Lung microvascular endothelial cell (primary cell): ENCODE measurements at regions not wholly inside any gene's neighbourhood (a gene's known extent, or its start where the extent isn't known, plus 50 kb on each side); places are given as distances from the start of the nearest gene placed in this dataset.

Source experiments
- DNase-seq, 2 donors: peaks; one replicate each; pipeline versions ENCODE4 v3.0.0 to v3.0.0-alpha.2; 2010; ENCODE audit warnings: low read depth in 2 of 2

DNA sequence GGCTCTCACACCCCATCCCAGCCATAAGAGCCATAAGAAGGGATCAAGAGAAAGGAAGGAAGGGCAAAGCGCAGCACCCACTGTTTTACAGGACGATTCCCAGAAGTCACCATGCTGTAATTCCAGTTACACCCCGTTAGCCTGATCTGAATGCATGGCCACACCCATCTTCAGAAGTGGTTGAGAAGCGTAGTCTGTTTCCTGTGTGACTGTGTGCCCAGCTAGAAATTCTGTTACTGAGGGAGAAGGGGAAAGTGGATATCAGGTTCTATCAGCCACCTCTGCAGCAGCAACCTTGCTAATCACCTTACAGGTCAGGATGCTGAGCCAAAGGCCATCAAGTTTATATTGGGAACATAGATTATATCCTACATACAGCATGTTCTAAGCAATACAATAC lies 260.0 kb downstream of the ABHD5 start:
- no peak for DNase-seq

GRCh38 chr3:43951813-43952212 lies 261.1 kb downstream of the ABHD5 start:
- no peak for DNase-seq

DNA sequence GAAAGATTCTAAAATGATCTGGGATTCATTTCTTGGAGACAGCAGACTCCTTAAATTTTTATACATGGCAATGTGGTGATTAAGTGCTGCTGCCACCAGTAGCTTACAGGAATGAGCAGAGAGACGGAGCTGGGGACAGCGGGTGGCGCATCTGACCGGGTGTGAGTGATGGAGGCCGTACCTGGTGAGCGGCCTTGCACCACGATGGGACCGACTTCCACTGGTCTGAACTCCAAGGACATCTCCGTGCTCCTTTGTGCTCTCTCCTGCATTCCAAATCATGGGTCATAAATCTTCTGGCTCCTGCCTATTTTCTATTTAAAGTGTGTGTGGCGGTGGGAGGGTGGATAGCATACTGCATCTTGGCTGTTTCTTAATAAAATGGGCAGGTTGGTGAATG lies 262.6 kb downstream of the ABHD5 start:
- no peak for DNase-seq

- DNase-seq, result peak; percentile 6 to 8
These were observed 263.3 kb downstream of the ABHD5 start for GRCh38 chr3:43953814-43954692.

DNA sequence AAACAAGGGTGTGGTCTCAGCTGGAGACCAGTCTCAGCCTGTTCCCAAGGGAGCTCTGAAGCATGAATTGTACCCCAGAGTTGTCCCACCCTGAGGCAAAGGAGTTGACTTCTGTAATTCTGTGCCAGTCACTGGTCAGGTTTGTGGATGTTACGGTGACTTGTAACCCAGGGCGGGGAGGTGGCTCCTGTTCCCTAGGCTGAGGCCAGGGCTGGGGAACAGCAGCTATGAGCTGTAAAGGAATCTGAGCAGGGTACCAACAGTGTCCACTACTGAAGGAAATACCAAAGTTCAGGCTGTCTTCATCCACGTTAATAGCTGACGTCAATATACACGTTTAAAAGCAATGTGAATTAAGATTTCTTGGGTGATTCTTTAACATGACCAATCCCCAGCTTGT lies 266.2 kb downstream of the ABHD5 start:
- no peak for DNase-seq

DNA sequence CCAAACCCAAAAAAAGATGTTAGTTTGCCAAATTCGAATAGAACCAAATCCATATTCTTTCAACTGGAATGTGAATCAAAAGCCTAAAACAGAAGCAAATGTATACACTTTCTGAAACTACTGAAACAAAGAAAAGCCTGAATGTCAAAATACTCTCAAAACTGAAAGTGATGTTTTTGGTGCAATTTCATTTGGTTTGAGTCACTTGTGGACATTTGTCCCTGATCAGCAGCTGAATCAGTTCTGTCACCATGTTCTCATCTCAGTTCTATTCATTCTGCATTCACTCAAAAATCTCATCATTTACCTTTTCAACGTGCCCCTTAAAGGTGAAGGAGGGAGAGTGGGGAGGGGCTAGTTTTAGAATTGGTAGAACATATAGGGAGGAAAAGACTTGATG lies 266.8 kb downstream of the ABHD5 start:
- DNase-seq, result no peak

GRCh38 chr3:43958005-43958770 lies 267.4 kb downstream of the ABHD5 start:
- no peak for DNase-seq

- no peak for DNase-seq
These were observed 268.2 kb downstream of the ABHD5 start for GRCh38 chr3:43958973-43959372.

- no peak for DNase-seq
These were observed 269.0 kb downstream of the ABHD5 start for GRCh38 chr3:43959498-43960447.

- no peak for DNase-seq
These were observed 269.7 kb downstream of the ABHD5 start for GRCh38 chr3:43960448-43960840.

DNA sequence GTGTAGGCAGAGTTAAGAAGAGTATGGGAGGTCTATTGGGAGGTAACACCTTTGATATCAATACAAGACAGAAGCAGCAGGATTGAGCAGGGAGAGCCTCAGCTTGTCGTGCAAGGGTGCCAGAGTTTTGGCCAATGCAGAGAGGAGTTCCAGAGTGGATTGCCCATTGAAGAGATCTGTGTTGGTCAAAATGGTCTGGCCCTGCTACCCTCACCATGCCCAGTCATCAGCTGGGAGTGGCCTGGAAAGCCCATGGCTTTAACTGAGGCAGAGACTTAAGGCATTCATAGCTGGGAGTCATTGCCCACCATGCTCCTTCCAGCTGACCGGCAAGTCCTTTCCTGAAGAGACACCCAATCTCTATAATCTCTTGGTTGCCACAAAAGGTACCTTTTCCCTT lies 271.3 kb downstream of the ABHD5 start:
- DNase-seq, result no peak

DNA sequence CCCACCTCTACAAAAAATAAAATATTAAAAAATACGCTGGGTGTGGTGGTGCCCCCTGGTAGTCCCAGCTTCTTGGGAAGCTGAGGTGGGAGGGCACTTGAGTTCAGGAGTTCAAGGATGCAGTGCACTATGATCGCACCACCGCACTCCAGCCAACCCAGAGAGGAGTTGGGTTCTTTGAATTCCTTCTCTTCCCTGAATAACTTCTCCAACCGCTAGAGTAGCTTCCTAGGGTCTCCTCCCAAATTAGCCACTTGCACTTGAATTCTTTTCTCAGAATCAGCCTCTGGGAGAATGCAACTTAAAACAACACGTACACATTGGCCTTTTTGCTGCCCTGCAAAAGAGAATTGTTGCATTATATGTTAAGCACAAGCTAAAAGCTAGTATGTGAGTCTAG lies 272.5 kb downstream of the ABHD5 start:
- no peak for DNase-seq

DNA sequence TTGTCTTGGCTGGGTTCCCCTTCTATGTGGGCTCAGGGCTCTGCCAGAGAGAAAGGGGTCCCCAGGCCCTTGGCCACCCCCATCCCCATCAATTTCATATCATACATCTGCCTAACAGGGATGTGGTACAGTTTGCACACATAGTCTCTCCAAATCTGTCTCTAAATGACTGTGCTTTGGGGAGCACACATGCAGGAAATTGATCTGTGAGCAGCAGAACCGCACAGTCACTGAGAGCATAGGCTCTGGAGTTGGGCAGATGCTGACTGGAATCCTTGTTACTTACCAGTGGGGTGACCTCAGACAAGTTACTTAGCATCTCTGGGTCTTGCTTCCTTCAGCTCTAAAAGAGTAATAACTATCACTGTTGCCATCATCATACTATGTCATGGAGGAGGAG lies 273.9 kb downstream of the ABHD5 start:
- DNase-seq, result no peak

GRCh38 chr3:43965656-43966055 lies 274.9 kb downstream of the ABHD5 start:
- DNase-seq, result no peak

DNA sequence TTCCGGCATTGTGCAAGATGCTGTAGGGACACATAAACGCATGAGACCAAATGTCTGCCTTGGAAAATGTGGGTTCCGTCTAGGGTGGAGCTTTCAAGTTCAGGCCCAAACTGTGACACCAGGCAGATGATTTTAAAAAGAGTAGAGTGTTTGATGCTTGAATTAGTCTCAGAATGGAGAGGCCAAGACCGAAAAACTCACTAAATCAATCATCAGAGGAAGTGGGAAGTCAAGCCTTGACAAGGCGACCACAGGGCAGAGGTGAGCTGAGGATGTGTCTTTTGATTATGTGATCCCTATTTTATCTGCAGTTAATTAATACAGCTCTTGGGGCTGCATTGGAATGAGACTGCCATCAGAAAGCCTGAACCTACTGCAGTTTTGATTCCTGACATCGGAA lies 275.4 kb downstream of the ABHD5 start:
- no peak for DNase-seq

DNA sequence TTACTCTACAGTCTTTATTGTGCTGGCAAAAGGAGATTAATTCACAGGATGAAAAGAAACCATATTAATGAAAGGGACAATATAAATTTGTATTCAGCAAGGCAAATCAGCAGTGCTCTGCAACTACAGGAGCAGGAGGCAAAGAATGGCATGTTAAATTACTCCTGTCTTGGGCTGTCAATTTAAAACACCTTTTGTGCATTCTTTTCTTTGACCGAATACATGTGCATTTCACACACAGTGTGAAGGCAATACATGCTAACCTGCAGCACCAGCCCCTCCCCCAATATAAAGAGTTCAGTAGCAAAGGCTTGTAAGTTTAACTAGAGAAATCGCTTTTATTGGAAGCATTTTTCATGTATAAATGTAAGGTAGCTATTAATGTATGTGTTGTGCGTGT lies 275.2 kb upstream of the TOPAZ1 start:
- no peak for DNase-seq

DNA sequence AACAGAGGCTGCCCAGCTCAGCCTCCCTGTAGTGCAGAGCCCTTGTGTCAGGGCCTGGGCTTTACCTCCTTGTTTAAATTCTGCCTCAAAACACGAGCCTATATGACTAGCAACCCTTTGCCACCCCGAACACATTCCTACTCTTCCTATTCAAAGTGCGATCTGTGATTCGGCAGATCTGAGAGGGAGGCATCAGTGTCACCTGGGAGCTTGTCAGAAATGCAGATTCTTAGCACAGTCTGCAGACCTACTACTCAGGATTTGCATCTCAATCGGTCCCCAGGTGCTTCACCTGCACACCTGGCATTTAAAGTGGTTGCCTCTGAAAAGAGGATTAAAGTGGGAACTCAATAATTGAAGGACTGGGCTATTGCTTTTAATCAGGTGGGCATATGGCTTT lies 273.2 kb upstream of the TOPAZ1 start:
- no peak for DNase-seq

DNA sequence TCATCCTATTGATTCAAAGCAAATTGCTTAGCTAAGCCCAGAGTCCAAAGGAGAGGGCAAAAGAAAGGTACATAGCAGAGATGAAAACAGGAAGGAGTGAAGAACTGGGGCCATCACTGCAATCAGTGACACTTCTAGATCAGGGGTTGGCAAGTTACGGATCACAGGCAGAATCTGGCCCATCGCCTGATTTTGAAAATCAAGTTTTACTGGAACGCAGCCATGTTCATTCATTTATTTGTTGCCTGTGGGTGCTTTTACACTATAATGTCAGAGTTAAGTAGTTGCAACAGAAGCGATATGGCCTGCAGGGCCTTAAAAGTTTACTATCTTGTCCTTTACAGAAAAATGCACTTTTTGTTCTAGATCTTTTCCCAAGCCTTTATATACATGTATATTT lies 271.7 kb upstream of the TOPAZ1 start:
- DNase-seq, result no peak

GRCh38 chr3:43970351-43970750 lies 271.3 kb upstream of the TOPAZ1 start:
- no peak for DNase-seq

- DNase-seq, result no peak
These were observed 270.8 kb upstream of the TOPAZ1 start for GRCh38 chr3:43970920-43971319.

DNA sequence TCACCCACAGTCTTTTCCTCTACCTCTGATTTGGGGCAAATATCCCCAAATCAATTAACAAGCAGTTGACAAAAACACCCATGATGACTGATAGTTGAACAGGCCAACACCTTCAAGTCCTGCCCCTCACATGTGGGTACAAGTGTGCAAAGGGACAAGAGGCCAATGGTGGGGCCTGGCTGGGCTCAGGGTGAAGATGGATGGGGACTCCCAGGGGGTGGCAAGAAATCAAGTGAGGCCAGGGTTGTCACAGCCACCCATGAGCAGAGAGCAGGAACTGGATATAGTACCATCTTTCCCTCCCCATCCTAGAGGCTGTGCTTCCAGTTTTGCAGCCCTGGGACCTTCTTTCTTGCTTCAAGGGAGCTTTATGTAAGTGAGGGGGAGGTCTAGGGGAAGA lies 270.2 kb upstream of the TOPAZ1 start:
- no peak for DNase-seq

DNA sequence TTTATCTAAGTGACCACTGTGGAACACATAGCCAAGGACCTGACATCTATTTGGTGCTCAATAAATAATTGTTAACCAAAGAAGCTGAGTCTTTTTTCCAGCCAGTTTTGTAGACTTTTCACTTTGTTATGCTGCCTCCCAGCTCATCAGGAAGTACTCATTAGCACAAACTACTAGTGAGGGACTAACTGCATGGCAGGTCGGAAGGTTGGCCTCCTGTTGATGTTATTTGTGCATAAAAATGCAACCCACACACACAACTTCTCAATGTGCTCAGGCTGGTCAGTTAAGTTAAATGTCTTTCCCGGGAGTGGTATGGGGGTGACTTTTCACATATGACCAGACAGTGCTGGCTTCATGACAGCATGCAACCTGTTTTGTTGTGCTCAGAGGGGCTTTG lies 263.0 kb upstream of the TOPAZ1 start:
- no peak for DNase-seq
